GM12801 (cell line): ENCODE measurements at regions not wholly inside any gene's neighbourhood (a gene's known extent, or its start where the extent isn't known, plus 50 kb on each side); places are given as distances from the start of the nearest gene placed in this dataset.

ENCODE experiments used
- CTCF ChIP-seq: IDR thresholded peaks from one replicate; pipeline ENCODE4 v1.5.1; 2011; ENCODE audit warnings: control low read depth; ENCODE audit not compliant: insufficient read length; ENCODE audit errors: extremely low read depth

GRCh38 chr10:118151461-118151860 is 104.7 kb upstream of the RAB11FIP2 start:
- TF ChIP-seq CTCF: no peak

- no peak for TF ChIP-seq CTCF
Measured at GRCh38 chr10:118148247-118148646, 101.5 kb upstream of the RAB11FIP2 start.

GRCh38 chr10:118145256-118145655 is 98.5 kb upstream of the RAB11FIP2 start:
- TF ChIP-seq CTCF: no peak

- no peak for TF ChIP-seq CTCF
Measured at GRCh38 chr10:118141471-118141870, 94.7 kb upstream of the RAB11FIP2 start.

- no peak for TF ChIP-seq CTCF
Measured at GRCh38 chr10:118139321-118139720, 92.6 kb upstream of the RAB11FIP2 start.

- TF ChIP-seq CTCF: no peak
Measured at GRCh38 chr10:118128675-118129074, 81.9 kb upstream of the RAB11FIP2 start.

- no peak for TF ChIP-seq CTCF
Measured at GRCh38 chr10:118118716-118119115, 72.0 kb upstream of the RAB11FIP2 start.
